Coronary artery (tissue), 2 donors: ENCODE measurements at regions not wholly inside any gene's neighbourhood (a gene's known extent, or its start where the extent isn't known, plus 50 kb on each side); places are given as distances from the start of the nearest gene placed in this dataset.
"Not testable (repeated sequence)": the region's sequence is repeated elsewhere in the genome, so short reads cannot be mapped to it uniquely, and the experiment has no call there.

Experiments used
- DNase-seq: peaks from one replicate; pipeline ENCODE4 v3.0.0-alpha.2; 2017; ENCODE audit warnings: low spot score
- H3K27ac ChIP-seq, 2 donors: fragments of 200-600 bp; sonication (generic); one replicate each; pipeline ENCODE4 v1.5.1; 2016 to 2019
- H3K4me3 ChIP-seq: fragments of 200-600 bp; sonication (generic); 2 replicates; pipeline ENCODE4 v1.5.1; 2016; ENCODE audit warnings: mild to moderate bottlenecking, moderate library complexity
- TF ChIP-seq, protein P1 (sequence below): fragments of 200-600 bp; sonication (generic); IDR thresholded peaks from one replicate; pipeline ENCODE4 v1.5.1; 2019; ENCODE audit warnings: antibody characterized with exemption

GRCh38 chr2:207341804-207342203, 176.1 kb upstream of the KLF7 start:
- DNase-seq, result no peak
- Histone ChIP-seq H3K27ac (no peak overlapping the region), H3K4me3 (no peak overlapping the region)
- TF ChIP-seq, protein P1, sequence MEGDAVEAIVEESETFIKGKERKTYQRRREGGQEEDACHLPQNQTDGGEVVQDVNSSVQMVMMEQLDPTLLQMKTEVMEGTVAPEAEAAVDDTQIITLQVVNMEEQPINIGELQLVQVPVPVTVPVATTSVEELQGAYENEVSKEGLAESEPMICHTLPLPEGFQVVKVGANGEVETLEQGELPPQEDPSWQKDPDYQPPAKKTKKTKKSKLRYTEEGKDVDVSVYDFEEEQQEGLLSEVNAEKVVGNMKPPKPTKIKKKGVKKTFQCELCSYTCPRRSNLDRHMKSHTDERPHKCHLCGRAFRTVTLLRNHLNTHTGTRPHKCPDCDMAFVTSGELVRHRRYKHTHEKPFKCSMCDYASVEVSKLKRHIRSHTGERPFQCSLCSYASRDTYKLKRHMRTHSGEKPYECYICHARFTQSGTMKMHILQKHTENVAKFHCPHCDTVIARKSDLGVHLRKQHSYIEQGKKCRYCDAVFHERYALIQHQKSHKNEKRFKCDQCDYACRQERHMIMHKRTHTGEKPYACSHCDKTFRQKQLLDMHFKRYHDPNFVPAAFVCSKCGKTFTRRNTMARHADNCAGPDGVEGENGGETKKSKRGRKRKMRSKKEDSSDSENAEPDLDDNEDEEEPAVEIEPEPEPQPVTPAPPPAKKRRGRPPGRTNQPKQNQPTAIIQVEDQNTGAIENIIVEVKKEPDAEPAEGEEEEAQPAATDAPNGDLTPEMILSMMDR, result no peak

GRCh38 chr2:207344596-207345394, 179.0 kb upstream of the KLF7 start:
- not testable (repeated sequence) for DNase-seq, H3K27ac ChIP-seq, H3K4me3 ChIP-seq

DNA sequence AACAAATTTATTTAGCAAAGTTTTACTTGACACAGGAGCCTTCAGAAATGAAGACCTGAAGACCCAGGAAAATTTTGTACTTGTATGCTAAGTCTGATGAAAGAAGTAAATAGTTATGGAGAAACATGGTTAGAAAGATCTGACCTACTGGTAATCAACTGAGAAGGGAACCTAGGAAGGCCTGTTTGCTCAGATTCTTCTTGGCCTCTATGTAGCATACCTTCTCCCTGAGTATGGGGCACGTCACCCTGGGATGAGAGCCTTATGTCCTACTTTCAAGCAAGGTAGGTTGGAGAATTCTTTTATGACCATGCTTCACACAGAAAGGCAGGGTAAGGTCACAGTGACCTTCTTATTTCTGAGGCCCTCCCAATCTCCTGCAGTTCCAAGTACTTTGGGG, 178.6 kb upstream of the CREB1 start:
- no peak for DNase-seq
- TF ChIP-seq, protein P1, result no peak
- H3K4me3 ChIP-seq, result no peak overlapping the region
- H3K27ac ChIP-seq, result no peak overlapping the region

- TF ChIP-seq, protein P1, result no peak
- DNase-seq, result no peak
- Histone ChIP-seq H3K4me3 (no peak overlapping the region), H3K27ac (no peak overlapping the region)
Observed at GRCh38 chr2:207352978-207353671, 176.6 kb upstream of the CREB1 start.

- no peak for DNase-seq
- H3K4me3 ChIP-seq, result no peak overlapping the region
- H3K27ac ChIP-seq, result no peak overlapping the region
- TF ChIP-seq, protein P1, result no peak
Observed at GRCh38 chr2:207353836-207354235, 175.9 kb upstream of the CREB1 start.

DNA sequence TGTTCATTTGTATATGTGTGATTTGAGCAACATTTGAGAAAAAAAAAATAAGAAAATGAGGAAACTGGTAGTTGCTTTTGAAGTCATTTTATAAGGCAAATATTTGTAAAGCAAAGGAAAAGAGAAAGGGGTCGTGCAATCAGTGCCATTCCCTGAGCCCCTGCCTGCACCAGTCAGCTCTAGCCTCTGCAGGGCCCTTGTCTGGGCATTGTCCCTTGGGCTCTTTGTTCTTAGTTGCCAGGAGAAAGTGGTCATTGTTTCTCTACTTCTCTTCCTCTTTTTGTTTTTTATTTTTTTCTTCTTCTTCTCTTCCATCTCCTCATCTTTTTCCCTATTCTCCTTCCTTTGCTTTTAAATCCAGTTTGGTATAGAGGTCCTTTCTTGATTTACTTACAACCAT, 175.3 kb upstream of the CREB1 start:
- no peak overlapping the region for H3K4me3 ChIP-seq
- TF ChIP-seq, protein P1, result no peak
- no peak for DNase-seq
- no peak overlapping the region for H3K27ac ChIP-seq

- no peak for DNase-seq
- no peak overlapping the region for H3K27ac ChIP-seq
- H3K4me3 ChIP-seq, result no peak overlapping the region
- TF ChIP-seq, protein P1, result no peak
Observed at GRCh38 chr2:207356567-207356966, 173.2 kb upstream of the CREB1 start.
